ENCODE measurements at regions not wholly inside any gene's neighbourhood (a gene's known extent, or its start where the extent isn't known, plus 50 kb on each side); places are given as distances from the start of the nearest gene placed in this dataset.

DNA sequence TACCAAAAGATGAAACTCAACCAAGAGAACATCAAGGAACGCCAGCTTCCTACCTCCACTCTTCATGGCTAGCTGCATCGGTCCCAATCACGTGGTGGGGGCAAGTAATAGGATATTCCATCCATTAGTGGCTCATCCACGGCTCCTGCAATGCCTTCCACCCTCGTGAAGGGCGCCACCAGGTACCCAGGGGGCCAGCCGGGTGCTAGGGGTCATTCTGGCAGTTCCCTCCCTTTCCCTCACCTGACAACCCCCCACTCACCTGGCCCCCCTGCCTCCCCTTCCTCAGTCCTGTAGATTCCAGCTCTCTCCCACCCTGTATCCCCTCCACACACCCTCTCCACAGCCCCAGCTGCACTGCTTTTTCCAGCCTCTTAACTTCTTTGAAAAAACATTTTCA is 161.9 kb downstream of the URI1 start:
- TF ChIP-seq GATA2 (IDR thresholded peaks at IDR 0.05; ENCODE audit: low read depth, low read length) (no peak), GATA3 (IDR thresholded peaks at IDR 0.05; ENCODE audit: low read depth, low read length) (no peak)

Measured in SH-SY5Y (cell line).